Vagina (tissue), 2 donors: ENCODE measurements at regions not wholly inside any gene's neighbourhood (a gene's known extent, or its start where the extent isn't known, plus 50 kb on each side); places are given as distances from the start of the nearest gene placed in this dataset.

Experiments used
- DNase-seq, 2 donors: peaks; one replicate each; pipeline ENCODE4 v3.0.0-alpha.2; 2017; ENCODE audit errors: extremely low spot score in 2 of 2
- H3K27ac ChIP-seq: fragments of 200-600 bp; sonication (generic); one replicate; pipeline ENCODE4 v1.5.1; 2019
- H3K27me3 ChIP-seq: fragments of 200-600 bp; sonication (generic); one replicate; pipeline ENCODE4 v1.5.1; 2019
- H3K36me3 ChIP-seq, 2 donors: fragments of 200-600 bp; sonication (generic); one replicate each; pipeline ENCODE4 v1.5.1; 2017 to 2019
- H3K4me1 ChIP-seq: fragments of 200-600 bp; sonication (generic); one replicate; pipeline ENCODE4 v1.5.1; 2019
- H3K4me3 ChIP-seq, 2 donors: fragments of 200-600 bp; sonication (generic); 1 replicate in 1 of 2; 2 replicates in 1 of 2; pipeline ENCODE4 v1.5.1; 2016 to 2019
- H3K9me3 ChIP-seq: fragments of 200-600 bp; sonication (generic); one replicate; pipeline ENCODE4 v1.5.1; 2019
- POLR2A ChIP-seq, 2 donors: fragments of 450-650 bp; IDR thresholded peaks; one replicate each; pipeline ENCODE4 v1.6.1; 2017; ENCODE audit warnings: antibody characterized with exemption in 2 of 2, mild to moderate bottlenecking in 2 of 2, moderate library complexity in 2 of 2
- POLR2AphosphoS5 ChIP-seq, 2 donors: sonication (generic); formaldehyde crosslinking; IDR thresholded peaks; one replicate each; pipeline ENCODE4 v1.9.0; 2017; ENCODE audit warnings: antibody characterized with exemption in 2 of 2, mild to moderate bottlenecking in 2 of 2, low read depth in 1 of 2; ENCODE audit not compliant: insufficient read depth in 1 of 2
- intact Hi-C: fragments of 100-400 bp; cut with DNase I; formaldehyde crosslinking; loops from one replicate; pipeline ENCODE4 v1.15.1; 2023
- TF ChIP-seq, protein P1 (sequence below), 3 experiments: fragments of 450-650 bp in 2 of 3; fragments of 200-600 bp in 1 of 3; sonication (generic) in 1 of 3; IDR thresholded peaks; one replicate each; pipeline ENCODE4 v1.5.1; 2017 to 2019; ENCODE audit warnings: antibody characterized with exemption in 3 of 3, mild to moderate bottlenecking in 2 of 3, moderate library complexity in 2 of 3

DNA sequence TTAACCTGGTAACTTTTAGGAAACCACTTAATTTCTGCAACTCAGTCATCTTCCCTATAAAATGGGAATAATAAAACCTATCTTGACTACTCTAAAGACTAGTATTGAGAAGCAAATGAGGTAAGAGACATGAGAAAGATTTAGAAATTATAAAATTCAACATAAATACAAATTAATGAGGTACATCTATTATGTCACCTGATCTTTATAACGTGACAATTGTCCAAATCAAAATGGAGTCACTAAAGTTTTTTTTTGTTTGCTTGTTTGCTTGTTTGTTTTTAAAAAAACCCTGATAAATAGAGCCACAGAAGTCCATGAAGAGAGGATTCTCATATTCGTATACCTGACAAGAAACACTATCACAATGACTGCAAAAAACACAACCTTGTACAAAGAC, 242.8 kb downstream of the LRRN1 start:
- Histone ChIP-seq H3K27me3 (no peaks in the 10 kb centered on the region), H3K4me3 (no peak overlapping the region), H3K36me3 (no peaks in the 10 kb centered on the region), H3K4me1 (no peaks in the 10 kb centered on the region), H3K9me3 (no peaks in the 10 kb centered on the region), H3K27ac (no peak overlapping the region)
- intact Hi-C loops: no loop called here
- TF ChIP-seq POLR2A (IDR thresholded peaks at IDR 0.05): no peak
- TF ChIP-seq, protein P1, sequence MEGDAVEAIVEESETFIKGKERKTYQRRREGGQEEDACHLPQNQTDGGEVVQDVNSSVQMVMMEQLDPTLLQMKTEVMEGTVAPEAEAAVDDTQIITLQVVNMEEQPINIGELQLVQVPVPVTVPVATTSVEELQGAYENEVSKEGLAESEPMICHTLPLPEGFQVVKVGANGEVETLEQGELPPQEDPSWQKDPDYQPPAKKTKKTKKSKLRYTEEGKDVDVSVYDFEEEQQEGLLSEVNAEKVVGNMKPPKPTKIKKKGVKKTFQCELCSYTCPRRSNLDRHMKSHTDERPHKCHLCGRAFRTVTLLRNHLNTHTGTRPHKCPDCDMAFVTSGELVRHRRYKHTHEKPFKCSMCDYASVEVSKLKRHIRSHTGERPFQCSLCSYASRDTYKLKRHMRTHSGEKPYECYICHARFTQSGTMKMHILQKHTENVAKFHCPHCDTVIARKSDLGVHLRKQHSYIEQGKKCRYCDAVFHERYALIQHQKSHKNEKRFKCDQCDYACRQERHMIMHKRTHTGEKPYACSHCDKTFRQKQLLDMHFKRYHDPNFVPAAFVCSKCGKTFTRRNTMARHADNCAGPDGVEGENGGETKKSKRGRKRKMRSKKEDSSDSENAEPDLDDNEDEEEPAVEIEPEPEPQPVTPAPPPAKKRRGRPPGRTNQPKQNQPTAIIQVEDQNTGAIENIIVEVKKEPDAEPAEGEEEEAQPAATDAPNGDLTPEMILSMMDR (IDR thresholded peaks at IDR 0.05): no peak
- no peak for TF ChIP-seq POLR2AphosphoS5 (IDR thresholded peaks at IDR 0.05; ENCODE audit: insufficient read depth in 1 of 2, low read depth in 1 of 2)
- no peak for DNase-seq

DNA sequence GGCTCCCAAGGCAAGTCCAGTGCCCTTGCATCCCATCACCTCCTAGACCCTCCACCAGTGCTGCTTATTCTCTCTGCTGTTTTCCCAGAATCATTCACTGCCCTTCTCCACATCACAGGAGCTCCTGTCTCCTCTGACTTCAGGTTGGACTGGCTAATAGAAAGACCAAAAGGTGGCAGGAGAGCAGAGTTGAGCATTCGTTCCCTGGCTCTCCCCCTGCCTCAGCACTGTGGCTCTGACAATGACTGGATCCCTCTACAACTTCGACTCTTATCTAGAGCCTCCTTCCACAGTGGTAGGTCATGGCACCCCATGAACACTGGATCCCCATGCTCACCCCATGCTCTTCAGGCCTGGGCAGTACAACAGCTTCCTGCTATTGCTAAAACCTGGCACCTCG, 243.6 kb downstream of the LRRN1 start:
- H3K4me1 ChIP-seq: no peaks in the 10 kb centered on the region
- H3K27ac ChIP-seq: no peak overlapping the region
- TF ChIP-seq POLR2AphosphoS5 (IDR thresholded peaks at IDR 0.05; ENCODE audit: insufficient read depth in 1 of 2, low read depth in 1 of 2): no peak
- TF ChIP-seq POLR2A (IDR thresholded peaks at IDR 0.05): no peak
- TF ChIP-seq, protein P1 (IDR thresholded peaks at IDR 0.05): no peak
- intact Hi-C loops: no loop called here
- no peaks in the 10 kb centered on the region for H3K36me3 ChIP-seq
- DNase-seq: no peak
- no peak overlapping the region for H3K4me3 ChIP-seq
- H3K27me3 ChIP-seq: no peaks in the 10 kb centered on the region
- no peaks in the 10 kb centered on the region for H3K9me3 ChIP-seq

DNA sequence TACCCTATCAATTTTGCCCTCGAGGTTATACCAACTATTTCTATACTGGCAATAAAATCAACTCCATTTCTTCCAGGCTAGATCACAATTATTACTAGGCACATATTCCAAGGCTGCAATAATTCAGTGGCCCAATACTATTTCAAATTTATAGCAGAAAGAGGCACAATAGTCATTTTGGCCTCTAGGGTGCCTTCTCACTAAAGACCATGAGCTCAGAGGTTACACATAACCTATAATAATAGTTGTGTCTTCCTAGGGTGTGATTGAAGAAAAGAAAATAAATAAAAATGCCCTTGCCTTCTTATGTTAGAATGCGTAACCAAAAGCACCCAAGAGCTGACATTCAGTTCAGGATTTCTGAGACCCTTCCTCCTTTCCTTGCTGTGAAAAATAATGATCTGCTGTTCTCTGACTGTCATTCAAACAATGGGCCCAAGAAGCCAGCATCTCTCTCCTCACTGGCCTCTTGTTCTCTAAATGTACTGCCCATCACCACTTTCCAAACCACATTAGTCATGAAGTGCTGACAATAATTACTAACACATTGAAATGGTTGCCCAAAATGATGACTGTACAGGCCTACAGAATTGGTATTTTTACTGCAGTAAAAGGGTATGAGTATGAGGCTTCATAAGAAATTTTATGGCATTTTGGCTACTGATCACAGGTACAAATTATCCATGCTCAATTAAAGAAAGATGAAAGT, 244.8 kb downstream of the LRRN1 start:
- intact Hi-C loops: no loop called here
- no peak overlapping the region for H3K27ac ChIP-seq
- H3K4me3 ChIP-seq: no peak overlapping the region
- H3K9me3 ChIP-seq: no peaks in the 10 kb centered on the region
- no peaks in the 10 kb centered on the region for H3K36me3 ChIP-seq
- TF ChIP-seq POLR2AphosphoS5 (IDR thresholded peaks at IDR 0.05; ENCODE audit: insufficient read depth in 1 of 2, low read depth in 1 of 2) (no peak), POLR2A (IDR thresholded peaks at IDR 0.05) (no peak)
- TF ChIP-seq, protein P1 (IDR thresholded peaks at IDR 0.05): no peak
- no peaks in the 10 kb centered on the region for H3K27me3 ChIP-seq
- DNase-seq: no peak
- H3K4me1 ChIP-seq: no peaks in the 10 kb centered on the region

DNA sequence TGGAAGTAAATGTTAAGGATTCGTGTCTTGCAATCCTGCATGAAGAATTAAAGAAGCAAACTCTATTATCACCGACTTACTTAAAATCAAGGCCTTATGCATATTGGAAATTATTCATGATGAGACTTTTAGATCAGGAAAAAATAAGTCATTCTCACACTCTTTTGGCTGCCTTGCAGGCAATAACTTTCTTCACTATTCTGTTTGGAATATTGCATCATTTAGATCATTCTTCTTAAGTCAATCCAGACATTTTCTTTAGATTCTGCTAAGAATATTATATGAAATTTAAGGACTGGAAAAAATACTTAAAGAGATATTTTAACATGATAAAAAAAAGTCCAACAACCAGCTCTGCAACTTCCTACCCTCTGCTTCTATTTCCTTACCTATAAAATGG, 245.4 kb downstream of the LRRN1 start:
- Histone ChIP-seq H3K27ac (no peak overlapping the region), H3K27me3 (no peaks in the 10 kb centered on the region), H3K4me1 (no peaks in the 10 kb centered on the region), H3K4me3 (no peak overlapping the region), H3K36me3 (no peaks in the 10 kb centered on the region), H3K9me3 (no peaks in the 10 kb centered on the region)
- intact Hi-C loops: no loop called here
- TF ChIP-seq POLR2A (IDR thresholded peaks at IDR 0.05): no peak
- TF ChIP-seq, protein P1 (IDR thresholded peaks at IDR 0.05): no peak
- no peak for TF ChIP-seq POLR2AphosphoS5 (IDR thresholded peaks at IDR 0.05; ENCODE audit: insufficient read depth in 1 of 2, low read depth in 1 of 2)
- DNase-seq: no peak

DNA sequence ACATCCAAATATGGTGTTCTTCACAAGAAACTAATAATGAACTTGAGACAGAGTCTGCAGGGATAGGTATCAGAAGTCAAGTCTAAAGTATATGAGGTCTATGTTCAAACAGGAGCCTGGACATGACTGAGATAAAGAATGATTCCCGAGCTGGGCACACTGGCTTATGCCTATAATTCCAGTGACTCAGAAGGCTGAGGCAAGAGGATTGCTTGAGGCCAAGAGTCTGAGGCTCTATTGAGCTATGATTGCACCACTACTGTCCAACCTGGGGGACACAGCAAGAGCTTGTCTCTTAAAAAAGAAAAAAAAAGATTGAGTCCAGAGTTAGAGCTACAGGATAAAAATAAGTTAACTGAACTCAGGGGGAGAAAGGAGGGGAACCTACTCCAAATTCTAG, 246.5 kb downstream of the LRRN1 start:
- H3K27ac ChIP-seq: no peak overlapping the region
- TF ChIP-seq, protein P1 (IDR thresholded peaks at IDR 0.05): no peak
- TF ChIP-seq POLR2AphosphoS5 (IDR thresholded peaks at IDR 0.05; ENCODE audit: insufficient read depth in 1 of 2, low read depth in 1 of 2) (no peak), POLR2A (IDR thresholded peaks at IDR 0.05) (no peak)
- intact Hi-C loops: no loop called here
- no peak for DNase-seq
- H3K9me3 ChIP-seq: no peaks in the 10 kb centered on the region
- no peaks in the 10 kb centered on the region for H3K27me3 ChIP-seq
- no peaks in the 10 kb centered on the region for H3K4me1 ChIP-seq
- no peaks in the 10 kb centered on the region for H3K36me3 ChIP-seq
- H3K4me3 ChIP-seq: no peak overlapping the region
